ENCODE measurements at regions not wholly inside any gene's neighbourhood (a gene's known extent, or its start where the extent isn't known, plus 50 kb on each side); places are given as distances from the start of the nearest gene placed in this dataset.

GRCh38 chr16:26614237-26614841 lies 452.4 kb upstream of the C16orf82 start:
- no TSS peak for BruUV-seq (replicated peaks)
- no peaks in the 10 kb centered on the region for H3K4me1 ChIP-seq (ENCODE audit: control insufficient read depth, insufficient read depth, low read length)
- no peaks in the 10 kb centered on the region for H3K27me3 ChIP-seq (replicated peaks in 1 of 2; ENCODE audit: control insufficient read depth in 2 of 2, insufficient read depth in 2 of 2, low read length in 1 of 2)
- H3K4me2 ChIP-seq (ENCODE audit: control insufficient read depth, insufficient read depth): no peak overlapping the region
- ChIA-PET SMC1A (ENCODE audit: uncharacterized antibody, unreplicated experiment) (no interaction called here), POLR2A (no interaction called here), RAD21 (ENCODE audit: unreplicated experiment) (no interaction called here), CTCF (no interaction called here)
- no peak overlapping the region for H3K9ac ChIP-seq (ENCODE audit: control insufficient read depth, insufficient read depth, low read length)
- WGBS (ENCODE audit: insufficient coverage, insufficient replicate concordance, low lambda C conversion rate, missing lambda C conversion rate): 33% methylated on average over 7 of the region's 7 CpGs
- TF ChIP-seq SMAD1 (IDR thresholded peaks at IDR 0.05; ENCODE audit: low read depth, partially characterized antibody) (no peak), USF1 (IDR thresholded peaks at IDR 0.05; ENCODE audit: borderline replicate concordance, extremely low read length, insufficient read depth, low read depth, low read length) (no peak), E2F4 (IDR thresholded peaks at IDR 0.05; ENCODE audit: low read depth, low read length) (no peak), EED (IDR thresholded peaks at IDR 0.05; ENCODE audit: low read depth) (no peak), RUNX3 (IDR thresholded peaks at IDR 0.05; ENCODE audit: low read length) (no peak), IRF5 (IDR thresholded peaks at IDR 0.05; ENCODE audit: borderline replicate concordance) (no peak), REST (IDR thresholded peaks at IDR 0.05; ENCODE audit: low read depth, low read length) (no peak), KLF5 (IDR thresholded peaks at IDR 0.05; ENCODE audit: partially characterized antibody) (no peak), HDGF (IDR thresholded peaks at IDR 0.05) (no peak), ZNF217 (IDR thresholded peaks at IDR 0.05) (no peak), EP300 (IDR thresholded peaks at IDR 0.05; ENCODE audit: borderline replicate concordance in 1 of 2, control insufficient read depth in 1 of 2, low read depth in 2 of 2, low read length in 2 of 2) (no peak), TCF7 (IDR thresholded peaks at IDR 0.05; ENCODE audit: borderline replicate concordance) (no peak), YY1 (IDR thresholded peaks at IDR 0.05; ENCODE audit: low read depth, low read length) (no peak)
- intact Hi-C loops (cut with micrococcal nuclease; ENCODE audit: unreplicated experiment): no loop called here
- ATAC-seq: no peak
- H3K4me3 ChIP-seq: no peak overlapping the region
- no peak for DNase-seq (ENCODE audit: low read depth, low spot score)
- no peaks in the 10 kb centered on the region for H4K20me1 ChIP-seq (ENCODE audit: control insufficient read depth, insufficient read depth)
- FAIRE-seq: no peak
- H3K27ac ChIP-seq (ENCODE audit: control insufficient read depth, insufficient read depth): no peak overlapping the region
- no peaks in the 10 kb centered on the region for H3K36me3 ChIP-seq (ENCODE audit: control insufficient read depth in 2 of 2, insufficient read depth in 2 of 2, low read length in 1 of 2)
- H2AFZ ChIP-seq (ENCODE audit: control insufficient read depth, low read depth, low read length): no peak overlapping the region
- H3K9me3 ChIP-seq (replicated peaks; ENCODE audit: control insufficient read depth, insufficient read depth, low read length): no peaks in the 10 kb centered on the region
- H3K79me2 ChIP-seq (ENCODE audit: control insufficient read depth, insufficient read depth, low read length): no peaks in the 10 kb centered on the region
- in situ Hi-C loops (cut with MboI): no loop called here

All from GM12878 (cell line).